ENCODE measurements at regions not wholly inside any gene's neighbourhood (a gene's known extent, or its start where the extent isn't known, plus 50 kb on each side); places are given as distances from the start of the nearest gene placed in this dataset.

- TF ChIP-seq CTCF (conservative IDR thresholded peaks at IDR 0.05 in 1 of 2, IDR thresholded peaks at IDR 0.05 in 1 of 2; ENCODE audit: extremely low read depth in 1 of 2, insufficient read depth in 1 of 2, low read depth in 1 of 2, low read length in 2 of 2) (no peak), EZH2 (IDR thresholded peaks at IDR 0.05; ENCODE audit: borderline replicate concordance, low read length) (no peak)
Measured at GRCh38 chr10:130471486-130471885, 335.3 kb downstream of the GLRX3 start.
